ENCODE measurements at regions not wholly inside any gene's neighbourhood (a gene's known extent, or its start where the extent isn't known, plus 50 kb on each side); places are given as distances from the start of the nearest gene placed in this dataset.
"Not testable (repeated sequence)": the region's sequence is repeated elsewhere in the genome, so short reads cannot be mapped to it uniquely, and the experiment has no call there.

DNA sequence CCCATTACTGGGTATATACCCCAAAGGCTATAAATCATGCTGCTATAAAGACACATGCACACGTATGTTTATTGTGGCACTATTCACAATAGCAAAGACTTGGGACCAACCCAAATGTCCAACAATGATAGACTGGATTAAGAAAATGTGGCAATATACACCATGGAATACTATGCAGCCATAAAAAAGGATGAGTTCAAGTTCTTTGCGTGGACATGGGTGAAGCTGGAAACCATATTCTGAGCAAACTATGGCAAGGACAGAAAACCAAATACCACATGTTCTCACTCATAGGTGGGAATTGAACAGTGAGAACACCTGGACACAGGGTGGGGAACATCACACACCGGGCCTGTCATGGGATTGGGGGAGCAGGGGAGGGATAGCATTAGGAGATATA lies 54.4 kb upstream of the MUCL1 start:
- not testable (repeated sequence) for DNase-seq

GRCh38 chr12:54798651-54799050 lies 55.7 kb upstream of the MUCL1 start:
- DNase-seq = no peak

- DNase-seq = no peak
These were observed 57.3 kb upstream of the MUCL1 start for GRCh38 chr12:54796991-54797390.

DNA sequence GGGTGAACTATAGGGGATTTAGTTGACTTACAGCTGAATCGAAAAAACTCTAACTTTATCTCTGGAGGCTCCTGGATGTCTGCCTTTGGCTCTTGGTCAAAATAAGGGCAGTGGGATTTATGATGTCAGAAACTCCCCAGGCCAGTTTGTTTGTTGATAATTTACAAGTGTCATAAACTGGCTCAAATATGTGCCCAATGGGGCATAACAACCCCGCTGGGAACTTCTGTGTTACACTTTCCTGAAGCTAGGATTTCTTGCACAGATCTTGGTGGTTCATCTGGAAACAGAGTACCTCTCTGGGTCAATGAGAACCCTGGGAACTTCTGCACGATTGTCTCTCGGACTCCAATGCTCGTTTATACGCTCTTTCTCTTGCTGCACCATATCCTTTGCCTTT lies 58.7 kb upstream of the MUCL1 start:
- no peak for DNase-seq

GRCh38 chr12:54786081-54786480 lies 68.2 kb upstream of the MUCL1 start:
- no peak for DNase-seq

GRCh38 chr12:54784115-54784514 lies 70.2 kb upstream of the MUCL1 start:
- DNase-seq = no peak

- DNase-seq = not testable (repeated sequence)
These were observed 77.3 kb upstream of the MUCL1 start for GRCh38 chr12:54777031-54777430.

DNA sequence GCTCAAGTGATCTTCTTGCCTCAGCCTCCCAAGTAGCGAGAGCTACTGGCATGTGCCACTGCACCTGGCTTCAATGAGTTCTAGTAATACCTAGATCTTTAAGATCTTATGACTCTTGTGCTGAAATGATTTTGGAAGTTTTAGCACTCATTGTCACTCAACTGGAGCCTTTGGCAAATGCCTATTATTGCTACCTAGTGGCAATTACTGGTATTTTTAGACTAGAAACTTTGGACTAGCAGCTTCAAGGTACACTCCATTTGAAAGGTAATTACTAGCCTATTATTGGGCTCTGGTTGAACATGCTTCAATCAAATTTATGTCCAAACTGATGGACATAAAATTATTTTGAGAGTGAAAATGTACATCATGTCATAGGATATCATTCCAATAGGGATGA lies 80.7 kb upstream of the MUCL1 start:
- no peak for DNase-seq

DNA sequence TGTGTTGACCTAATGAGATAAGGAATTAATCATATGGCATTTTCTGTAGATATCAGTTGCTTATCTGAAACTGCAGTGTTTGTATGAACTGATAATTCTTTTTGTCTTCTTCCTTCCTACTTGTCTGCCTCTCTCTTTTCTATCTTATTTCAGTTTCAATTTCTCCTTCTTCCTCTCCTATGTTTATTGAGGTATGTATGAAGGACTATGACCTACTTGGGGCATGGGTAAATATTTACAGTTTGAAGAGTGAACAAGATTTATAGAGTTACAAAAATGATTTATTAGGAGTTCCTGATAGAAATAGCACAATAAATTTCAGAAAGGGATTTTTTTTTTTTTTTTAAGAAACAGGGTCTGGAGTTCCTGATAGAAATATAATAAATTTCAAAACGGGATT lies 88.7 kb upstream of the MUCL1 start:
- no peak for DNase-seq

- no peak for DNase-seq
These were observed 91.9 kb upstream of the MUCL1 start for GRCh38 chr12:54762390-54762789.

- DNase-seq = peak; percentile 53
These were observed 94.6 kb upstream of the MUCL1 start for GRCh38 chr12:54759751-54760150.

DNA sequence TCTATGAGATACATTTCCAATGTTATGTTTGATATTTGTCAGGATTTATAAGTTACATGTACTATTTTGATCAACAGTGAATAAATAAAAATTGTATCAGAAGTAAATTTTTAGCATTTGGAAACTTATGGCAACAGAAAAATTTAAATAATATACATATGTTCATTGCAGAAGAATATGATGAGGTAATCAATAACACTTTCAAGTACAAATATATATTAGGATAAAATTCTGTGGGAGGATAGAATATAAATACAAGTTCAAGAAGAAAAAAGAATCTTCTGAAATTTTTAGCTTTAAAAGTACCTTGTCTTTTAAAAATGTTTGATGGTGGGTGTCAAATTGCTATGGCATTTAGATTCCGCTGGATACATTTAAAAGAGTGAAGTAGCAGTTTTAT lies 102.8 kb upstream of the MUCL1 start:
- DNase-seq = no peak

- DNase-seq = peak; percentile 53
These were observed 101.1 kb upstream of the DCD start for GRCh38 chr12:54749191-54749818.

- no peak for DNase-seq
These were observed 96.4 kb upstream of the DCD start for GRCh38 chr12:54744590-54744989.

DNA sequence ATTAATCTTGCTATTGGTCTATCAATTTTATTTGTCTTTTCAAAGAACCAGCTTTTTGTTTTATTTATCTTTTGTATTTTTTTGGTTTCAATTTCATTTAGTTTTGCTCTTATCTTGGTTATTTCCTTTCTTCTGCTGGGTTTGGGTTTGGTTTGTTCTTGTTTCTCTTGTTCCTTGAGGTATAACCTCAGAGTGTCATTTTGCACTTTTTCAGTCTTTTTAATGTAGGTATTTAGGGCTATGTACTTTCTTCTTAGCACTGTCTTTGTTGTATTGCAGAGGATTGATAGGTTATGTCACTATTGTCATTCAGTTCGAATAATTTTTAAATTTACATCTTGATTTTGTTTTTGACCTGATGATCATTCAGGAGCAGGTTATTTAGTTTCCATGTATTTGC lies 92.7 kb upstream of the DCD start:
- DNase-seq = no peak

- DNase-seq = no peak
These were observed 88.4 kb upstream of the DCD start for GRCh38 chr12:54736549-54736948.

GRCh38 chr12:54734196-54734950 lies 86.2 kb upstream of the DCD start:
- DNase-seq = no peak

- no peak for DNase-seq
These were observed 77.2 kb upstream of the DCD start for GRCh38 chr12:54725233-54725843.

DNA sequence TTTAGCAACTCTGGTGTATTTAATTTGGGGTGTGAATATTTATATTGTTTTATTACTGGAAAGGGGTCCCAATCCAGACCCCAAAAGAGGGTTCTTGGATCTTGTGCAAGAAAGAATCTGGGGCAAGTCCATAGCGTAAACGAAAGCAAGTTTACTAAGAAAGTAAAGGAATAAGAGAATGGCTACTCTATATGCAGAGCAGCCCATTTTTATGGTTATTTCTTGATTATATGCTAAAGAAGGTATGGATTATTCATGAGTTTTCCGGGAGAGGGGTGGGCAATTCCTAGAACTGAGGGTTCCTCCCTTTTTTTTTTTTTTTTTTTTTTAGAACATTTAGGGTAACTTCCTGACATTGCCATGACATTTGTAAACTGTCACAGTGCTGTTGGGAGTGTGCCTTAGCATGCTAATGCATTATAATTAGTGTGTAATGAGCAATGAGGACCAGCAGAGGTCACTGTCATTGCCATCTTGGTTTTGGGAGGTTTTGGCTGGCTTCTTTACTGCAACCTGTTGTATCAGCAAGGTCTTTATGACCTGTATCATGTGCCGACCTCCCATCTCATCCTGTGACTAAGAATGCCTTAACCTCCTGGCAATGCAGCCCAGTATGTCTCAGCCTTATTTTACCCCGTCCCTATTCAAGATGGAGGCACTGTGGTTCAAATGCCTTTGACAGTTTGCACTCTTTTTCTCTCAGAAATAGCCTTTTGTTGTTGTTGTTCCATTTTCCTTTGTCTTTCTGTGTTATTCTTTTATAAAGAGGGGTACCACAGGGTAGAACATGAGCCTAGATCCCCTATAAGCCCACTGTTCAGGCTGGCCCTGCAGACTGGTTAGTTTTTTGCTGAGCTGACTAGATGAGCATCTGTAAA lies 75.5 kb upstream of the DCD start:
- DNase-seq = no peak

DNA sequence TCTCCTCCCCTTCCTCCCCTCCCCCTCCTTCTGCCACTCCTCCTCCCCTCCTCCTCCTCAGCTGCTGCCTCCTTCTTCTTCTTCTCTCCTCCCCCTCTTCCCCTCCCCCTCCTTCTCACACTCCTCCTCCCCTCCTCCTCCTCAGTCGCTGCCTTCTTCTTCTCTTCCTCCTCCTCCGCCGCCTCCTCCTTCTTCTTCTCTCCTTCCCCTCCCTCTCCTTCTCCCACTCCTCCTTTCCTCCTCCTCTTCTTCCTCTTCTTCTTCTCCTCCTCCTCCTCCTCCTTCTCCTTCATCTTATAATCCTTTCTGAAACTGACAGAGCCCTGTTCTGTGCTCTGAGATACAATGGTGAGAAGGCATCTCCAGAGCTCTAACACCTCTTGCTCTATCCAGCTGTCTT lies 73.1 kb upstream of the DCD start:
- no peak for DNase-seq

GRCh38 chr12:54719691-54720090 lies 71.5 kb upstream of the DCD start:
- DNase-seq = no peak

DNA sequence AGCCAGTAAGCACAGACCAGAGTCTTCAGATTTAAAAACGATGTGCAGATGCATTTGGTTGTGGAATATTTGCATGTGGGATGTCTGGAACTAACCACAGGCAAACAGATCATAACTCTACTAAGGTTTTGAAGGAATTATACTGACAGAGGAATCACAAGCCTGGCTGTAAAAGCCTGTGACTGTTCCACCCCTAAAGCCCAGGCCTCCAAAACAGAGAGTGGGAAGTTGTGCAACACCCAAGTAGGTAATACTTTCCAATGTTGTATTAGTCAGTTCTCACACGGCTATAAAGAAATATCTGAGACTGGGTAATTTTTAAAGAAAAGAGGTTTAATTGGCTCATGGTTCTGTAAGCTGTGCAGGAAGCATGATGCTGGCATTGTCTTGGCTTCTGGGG lies 68.1 kb upstream of the DCD start:
- no peak for DNase-seq

- not testable (repeated sequence) for DNase-seq
These were observed 65.7 kb upstream of the DCD start for GRCh38 chr12:54713876-54714275.
